HPDE6-E6E7 (cell line): ENCODE measurements at regions not wholly inside any gene's neighbourhood (a gene's known extent, or its start where the extent isn't known, plus 50 kb on each side); places are given as distances from the start of the nearest gene placed in this dataset.

Experiments used
- DNase-seq: peaks from one replicate; pipeline ENCODE4 v3.0.0; 2011; ENCODE audit warnings: missing footprints; ENCODE audit errors: extremely low spot score

DNA sequence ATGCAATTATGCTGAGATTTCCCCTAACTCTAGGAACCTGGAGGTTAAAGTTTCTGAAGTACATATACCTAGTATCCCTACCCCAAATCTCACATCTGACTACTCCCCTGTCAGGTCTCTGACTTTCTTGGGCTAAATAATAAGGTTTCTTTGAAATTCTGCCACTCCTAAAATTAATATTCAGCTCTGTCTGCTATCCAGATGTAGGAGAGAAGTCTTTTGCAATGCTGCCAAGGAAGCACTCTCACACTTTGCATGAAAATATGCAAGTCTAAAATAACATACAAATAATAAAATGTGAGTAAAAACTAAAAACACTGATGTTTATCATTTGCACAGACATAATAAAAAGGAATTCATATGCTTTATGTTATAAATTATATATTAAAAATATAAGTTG lies 196.9 kb upstream of the LRFN5 start:
- no peak for DNase-seq

DNA sequence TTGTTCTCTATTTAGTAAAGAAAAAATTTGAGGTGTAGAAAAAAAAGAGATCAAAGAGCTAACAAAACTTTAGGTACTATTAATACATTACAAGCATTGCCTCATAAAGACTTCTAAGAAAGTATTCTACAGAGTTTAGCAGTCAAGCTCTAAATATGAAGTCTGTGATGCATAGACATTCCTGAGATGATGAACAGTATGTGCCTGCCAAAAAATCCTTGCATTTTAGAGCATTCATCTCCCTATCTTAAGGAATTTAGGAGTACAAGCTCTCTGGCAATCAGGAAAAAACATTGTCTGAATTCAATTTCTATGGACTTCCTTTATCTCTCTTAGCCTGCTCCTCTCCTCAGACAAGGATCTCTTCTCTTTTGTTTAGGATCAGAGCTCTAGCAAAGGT lies 202.6 kb upstream of the LRFN5 start:
- DNase-seq: no peak

DNA sequence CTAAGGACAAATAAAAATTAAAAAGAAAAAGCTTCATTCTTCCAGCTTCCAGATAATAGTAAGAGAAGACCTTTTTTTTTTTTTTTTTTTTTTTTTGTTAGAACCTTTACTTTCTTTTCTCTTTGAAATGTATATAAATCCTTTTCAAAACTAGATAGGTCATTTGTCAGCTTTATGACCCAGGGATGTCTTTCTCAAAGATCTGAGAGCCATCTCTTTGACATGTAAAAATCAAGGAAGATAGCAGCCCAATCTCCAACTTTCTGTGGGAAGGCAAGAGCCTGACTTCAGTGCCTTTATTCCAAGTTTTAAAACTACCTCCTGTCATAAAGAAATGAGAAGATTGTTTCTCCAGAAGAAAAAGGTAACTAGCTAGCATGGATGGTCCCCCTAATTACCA lies 203.3 kb upstream of the LRFN5 start:
- no peak for DNase-seq

DNA sequence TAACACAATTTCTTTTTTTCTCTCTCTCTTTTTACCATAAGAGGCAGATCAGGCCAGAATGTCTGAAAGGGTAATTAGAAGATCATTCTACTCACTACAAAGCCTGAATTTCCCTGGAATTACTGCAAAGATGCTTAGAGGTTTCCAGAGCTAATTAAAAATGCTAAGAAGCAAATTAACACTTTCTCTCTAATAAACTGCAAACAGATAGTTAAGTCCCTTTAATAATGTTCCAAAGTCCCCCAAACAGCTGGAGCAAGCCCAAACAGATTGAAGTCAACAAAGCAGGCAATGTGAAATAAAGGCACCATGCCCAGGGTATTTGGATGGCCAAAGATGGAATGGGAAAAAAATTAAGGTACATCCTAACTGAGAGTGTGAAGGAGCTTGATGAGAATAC lies 208.8 kb upstream of the LRFN5 start:
- DNase-seq: no peak

DNA sequence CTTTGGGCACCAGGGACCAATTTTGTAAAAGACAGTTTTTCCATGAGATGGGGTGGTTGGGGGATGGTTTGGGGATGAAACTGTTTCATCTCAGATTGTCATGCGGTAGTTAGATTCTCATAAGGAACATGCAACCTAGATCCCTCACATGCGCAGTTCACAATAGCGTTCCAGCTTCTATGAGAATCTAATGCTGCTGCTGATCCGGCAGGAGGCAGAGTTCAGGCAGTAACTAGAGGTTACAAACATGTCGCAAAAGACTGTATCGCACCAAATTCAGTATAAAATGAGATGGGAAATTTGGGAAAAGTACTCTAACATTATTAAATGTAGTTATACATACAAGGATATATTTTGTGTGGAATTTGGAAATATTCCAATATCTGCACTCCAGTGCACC lies 213.2 kb upstream of the LRFN5 start:
- no peak for DNase-seq

DNA sequence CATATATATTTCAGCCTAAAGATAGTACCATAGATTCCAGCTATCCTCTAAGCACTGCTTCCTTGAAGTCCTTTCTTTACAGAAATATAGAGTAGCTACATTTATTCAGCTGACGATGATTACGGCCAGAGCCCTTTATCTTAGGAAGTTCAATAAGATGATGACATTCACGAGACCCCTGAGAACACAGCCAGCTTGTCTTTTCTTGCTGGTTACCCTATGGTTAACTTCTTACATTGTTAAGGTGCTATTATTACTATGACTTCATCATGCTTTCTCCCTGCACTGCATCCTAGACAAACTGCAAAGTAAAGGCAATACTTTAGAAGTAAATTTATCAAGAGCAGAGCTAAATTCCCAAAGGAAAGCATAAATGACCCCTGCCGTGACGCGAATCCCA lies 214.4 kb upstream of the LRFN5 start:
- no peak for DNase-seq

DNA sequence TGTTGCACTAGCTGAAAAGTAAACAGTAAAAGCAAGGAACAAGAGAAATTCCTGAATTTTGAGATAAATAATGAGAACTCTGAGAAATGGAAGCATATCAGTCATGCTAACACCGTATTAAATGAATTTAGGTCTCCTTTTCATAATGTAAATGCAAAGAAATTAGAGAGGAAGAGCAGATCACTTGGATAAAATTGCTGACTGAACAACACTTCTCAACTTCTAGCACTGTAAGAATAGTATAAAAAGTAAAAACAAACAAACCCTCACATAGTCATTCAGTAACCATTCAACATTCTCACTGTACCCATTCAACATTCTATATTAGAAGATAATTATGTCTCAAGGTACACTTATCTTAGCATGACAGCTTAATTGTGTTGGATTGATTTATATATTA lies 217.3 kb upstream of the LRFN5 start:
- no peak for DNase-seq

DNA sequence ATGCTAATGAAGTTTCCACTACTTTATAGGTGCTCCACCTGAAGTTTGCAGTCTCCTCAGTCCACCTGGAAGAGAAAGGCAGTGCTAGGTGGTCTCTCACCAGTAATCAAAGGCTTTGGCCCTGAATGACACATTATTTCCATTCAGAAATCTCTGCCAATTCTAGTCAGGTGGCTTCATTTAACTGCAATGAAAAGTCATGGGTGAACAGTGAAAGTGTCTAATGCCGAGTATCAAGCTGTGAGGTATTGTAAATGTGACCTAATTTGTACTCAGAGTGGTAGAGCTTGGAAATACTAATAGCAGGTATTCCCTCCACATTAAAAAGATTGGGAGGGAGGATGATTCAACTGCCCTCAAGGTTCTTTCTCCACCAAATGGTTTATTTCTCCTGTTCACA lies 220.9 kb upstream of the LRFN5 start:
- DNase-seq: no peak

DNA sequence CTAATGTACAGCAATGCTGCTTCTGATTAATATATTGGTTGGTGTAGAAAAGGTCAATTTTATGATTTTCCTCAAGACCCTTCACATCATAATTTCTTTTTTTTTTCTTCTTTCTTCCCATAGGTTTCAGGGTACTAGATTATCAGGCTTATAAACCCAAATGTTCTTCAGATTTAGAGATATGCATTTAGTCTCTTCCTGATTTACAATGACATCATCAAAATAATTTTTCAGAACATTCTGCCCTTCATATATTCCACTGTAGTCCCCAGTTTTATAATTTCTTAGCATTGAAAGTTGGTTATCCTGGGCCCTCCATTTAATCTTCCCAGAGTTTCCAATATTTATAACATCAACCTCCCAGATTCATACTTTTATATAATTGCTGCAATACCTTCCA lies 226.7 kb upstream of the LRFN5 start:
- no peak for DNase-seq

DNA sequence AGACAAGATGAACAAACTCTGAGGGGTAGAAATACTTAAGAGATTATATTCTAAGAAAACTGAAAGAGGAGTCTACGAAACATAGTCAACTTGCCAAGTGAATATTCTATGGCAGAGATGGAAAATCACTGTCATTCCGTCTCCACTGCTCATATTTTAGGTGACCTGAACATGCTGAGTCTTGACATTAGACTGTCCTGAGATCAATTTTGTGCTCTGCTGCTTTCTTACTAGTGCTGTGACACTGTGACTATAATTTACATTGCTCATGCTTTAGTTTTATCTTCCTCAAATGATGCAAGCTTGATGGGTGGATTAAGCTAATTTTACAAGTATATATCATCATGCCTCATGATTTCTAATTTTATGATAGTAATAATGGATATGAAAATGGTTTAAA lies 228.2 kb upstream of the LRFN5 start:
- DNase-seq: no peak

DNA sequence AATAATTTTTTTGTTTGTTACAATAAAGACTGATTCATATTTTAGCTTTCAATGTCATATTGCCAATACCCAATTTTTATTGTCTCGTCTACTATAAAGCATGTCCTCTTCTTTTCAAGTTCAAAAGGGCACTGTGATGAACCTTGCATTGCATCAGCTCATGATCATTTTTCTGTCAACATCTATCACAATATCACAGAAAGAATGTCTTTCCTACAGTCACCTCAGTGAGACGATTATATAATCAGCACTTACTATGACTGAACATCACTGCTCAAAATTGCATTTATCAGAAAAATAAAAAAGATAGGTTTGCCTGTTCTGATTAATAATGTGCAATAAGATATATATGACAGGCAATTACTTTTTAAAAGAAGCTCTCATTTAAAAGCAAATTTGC lies 228.7 kb upstream of the LRFN5 start:
- DNase-seq: no peak

DNA sequence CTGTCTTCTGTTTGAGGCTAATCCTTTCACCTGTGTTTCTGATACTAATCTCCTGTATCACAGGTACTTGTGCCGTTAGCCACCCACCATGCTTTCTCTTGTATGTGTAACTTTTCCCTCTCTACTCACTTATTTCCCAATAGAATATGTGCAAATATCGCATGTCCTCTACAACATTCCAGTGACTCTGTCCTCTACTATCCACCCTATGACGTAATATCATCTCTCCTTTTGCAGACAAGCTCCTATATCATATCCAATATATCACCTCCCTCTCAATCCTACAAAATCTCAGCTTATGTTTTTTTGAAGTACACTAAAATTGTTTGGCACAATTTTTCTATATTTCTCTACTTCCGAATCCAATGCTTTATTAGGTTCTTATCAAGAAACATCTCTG lies 232.6 kb upstream of the LRFN5 start:
- no peak for DNase-seq

DNA sequence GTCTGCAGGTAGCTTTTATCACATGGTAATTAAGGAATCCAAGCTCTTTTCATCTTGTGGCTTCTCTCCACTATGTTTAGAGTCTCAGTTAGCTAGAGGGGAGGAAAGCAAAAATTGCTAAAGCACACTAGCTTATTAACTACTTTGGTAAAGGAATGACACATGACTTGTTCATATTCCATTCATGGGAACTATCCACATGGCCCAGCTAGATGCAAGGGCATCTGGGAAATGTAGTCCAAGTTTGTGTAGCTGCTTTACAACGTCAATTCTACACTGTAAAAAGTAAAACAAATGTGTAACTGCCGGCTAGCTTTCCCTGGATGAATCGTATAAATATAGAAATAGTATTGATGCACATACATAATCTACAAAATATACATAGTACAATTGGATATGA lies 244.5 kb upstream of the LRFN5 start:
- DNase-seq: no peak

DNA sequence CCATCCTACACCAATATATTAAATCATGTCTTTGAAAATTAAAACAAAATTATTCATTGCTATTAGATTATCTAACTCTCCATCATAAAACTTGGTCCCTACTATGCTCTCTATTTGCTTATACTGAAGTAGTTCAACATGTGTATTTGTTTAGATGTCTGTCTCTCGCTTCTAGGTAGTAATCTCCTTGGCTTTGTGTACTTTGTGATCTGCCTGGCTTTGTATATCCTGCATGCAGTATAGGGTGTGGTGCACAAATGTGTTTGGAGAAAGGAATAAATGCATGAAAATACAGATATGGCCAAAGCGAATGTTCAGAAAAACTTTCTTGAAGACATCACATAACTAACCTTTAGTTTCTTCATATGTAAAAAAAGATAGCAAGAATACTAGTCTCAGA lies 246.6 kb upstream of the LRFN5 start:
- DNase-seq: no peak

DNA sequence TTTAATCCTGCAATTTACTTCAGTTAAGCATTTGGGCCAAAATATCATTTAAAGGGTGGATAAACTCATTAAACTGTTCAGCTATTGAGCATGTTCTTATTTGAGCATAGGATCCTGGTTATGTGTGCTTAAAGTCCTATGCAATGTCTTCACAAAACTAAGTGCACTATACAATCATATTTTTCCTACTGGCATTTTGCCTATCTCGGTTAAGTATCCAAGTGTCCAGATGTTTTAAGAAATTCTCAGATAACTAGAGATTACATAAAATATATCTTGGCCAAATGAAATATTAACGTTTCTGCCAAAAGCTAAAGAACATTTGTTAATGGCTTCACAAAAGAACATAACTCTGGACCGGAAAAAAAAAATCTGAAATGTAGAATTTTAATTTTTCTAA lies 250.8 kb upstream of the LRFN5 start:
- no peak for DNase-seq

DNA sequence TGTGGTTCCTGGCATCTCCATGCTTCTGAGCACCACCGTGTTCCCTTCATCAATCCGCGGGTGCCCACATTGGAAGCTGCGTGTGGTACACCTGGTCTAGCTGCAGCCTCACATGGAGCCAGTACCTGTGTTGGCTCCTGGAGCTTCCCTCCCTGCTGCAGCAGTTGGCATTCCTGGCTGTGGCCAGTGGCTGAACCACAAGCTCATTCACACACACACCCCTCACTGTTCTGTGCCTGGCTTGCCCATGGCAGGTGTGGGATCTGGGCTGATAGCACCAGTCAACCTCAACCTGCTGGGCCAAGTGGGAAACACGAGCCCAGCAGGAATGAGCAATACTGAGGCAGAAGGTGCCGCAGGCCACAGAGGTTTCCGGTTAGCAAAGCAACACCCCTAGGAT lies 256.2 kb upstream of the LRFN5 start:
- no peak for DNase-seq

DNA sequence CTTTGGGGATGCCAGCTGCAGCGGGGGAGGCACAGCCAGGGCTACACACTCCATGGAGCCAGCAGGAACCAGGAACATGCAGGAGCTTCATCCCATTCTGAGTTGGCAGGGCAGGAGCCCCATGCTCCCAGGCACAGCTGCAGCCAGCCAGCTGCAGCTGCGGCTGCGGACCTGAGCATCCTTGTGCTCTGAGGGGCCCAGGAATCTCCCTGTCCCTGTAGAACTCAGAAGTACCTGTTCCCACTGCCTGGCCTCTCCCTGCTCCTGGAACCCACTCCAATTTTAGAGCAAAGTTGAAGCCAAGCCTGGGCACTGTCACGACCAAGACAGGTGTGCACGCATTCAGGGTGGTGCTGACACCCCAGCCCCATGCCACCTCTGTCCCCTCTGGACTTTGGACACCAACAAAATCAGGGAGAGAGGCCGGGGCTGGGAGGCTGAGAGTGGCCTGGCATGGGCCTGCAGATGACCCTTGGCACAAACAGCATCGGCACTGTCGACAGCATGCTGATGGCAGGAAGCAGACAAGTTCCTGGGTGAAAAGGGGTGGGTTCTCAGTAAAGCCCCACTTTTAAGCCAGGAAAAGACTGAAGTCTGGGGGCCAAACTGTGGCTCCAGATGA lies 257.3 kb upstream of the LRFN5 start:
- no peak for DNase-seq

DNA sequence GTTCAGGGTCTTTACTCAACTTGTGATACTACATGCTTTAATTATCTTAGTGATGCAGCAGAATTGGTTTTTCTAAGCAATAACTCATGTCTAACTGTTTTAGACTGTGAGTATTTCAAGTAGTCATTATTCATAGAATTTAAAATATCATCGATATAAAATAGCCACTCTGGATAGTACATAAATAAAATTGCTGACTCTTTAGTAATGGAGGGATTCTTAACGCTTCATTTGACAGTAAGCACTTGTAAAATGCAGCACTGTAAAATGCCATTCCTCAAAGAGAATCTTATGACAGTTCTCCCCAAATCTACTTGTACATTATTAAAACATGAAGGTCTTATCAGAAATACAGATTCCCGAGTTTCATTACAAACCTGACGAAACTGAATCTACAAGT lies 262.8 kb upstream of the LRFN5 start:
- DNase-seq: no peak

DNA sequence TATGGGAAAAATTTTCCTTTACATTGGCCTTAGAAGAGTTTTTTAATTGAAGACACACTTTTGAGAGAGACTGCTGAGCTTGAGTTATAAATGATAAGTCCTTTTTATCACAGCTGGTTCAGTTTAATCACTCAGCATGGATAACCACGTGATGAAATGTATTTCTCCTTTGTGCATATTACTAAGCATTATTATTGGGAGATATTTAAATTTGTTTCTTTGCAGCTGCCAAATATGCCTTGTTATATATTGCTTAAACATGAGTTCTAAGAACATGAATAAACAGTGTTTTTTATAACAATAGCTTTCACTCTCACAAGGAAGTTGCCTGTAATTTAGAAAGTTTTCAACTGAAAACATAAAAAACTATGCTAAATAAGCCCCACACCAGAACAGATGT lies 293.5 kb upstream of the LRFN5 start:
- no peak for DNase-seq

DNA sequence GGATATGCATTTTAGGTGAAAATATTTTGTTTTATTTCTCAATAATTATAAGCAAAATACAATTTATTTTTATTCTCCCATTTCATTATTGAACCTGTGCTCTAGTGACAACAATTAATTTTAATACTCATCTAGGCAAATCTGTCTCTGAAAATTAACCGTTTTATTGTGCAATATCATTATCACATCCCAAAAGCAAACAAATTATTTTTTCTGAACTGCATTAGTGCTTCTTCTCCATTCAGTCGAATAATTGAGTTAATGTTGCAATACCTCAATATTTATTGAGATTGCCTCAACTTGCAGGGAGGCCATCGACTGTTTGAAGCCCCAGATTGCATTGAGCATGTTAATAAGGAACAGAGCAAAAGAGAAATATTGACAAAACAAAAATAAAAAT lies 303.2 kb upstream of the LRFN5 start:
- DNase-seq: no peak

DNA sequence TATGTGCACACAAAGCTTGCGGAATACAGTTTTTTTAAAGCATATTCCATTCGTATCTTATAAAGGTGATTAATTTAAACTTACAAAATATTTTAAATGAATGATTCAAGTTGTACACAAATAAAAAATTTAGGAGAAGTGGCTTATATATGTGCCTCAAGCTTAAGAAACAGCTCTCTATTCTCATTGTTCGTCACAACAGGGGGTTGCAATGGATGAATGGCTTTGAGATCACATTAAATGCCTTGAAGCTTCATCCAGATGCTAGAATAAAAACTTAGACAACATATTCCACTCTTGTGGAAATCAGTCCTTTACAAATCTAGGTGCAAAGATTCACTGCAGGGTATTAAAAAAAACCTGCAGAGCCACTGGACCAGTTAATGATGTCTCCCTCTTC lies 303.9 kb upstream of the LRFN5 start:
- no peak for DNase-seq

DNA sequence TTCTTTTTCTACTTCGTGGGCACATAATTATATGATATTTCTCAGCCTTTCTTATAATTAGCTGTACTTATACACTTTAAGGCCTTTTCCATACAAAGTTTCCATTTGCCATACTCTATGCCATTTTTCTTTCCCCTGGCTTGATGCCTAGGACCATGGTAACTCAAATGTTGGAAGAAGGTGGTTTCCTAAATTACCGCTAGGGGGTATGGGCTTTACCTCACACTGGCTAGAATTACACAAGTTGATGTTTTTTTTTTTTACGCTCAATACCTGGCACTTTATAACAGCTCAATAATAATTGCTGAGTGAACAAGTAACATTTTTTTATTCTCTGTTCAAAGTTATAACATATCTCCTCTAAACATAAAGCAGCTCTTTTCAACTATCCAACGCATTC lies 306.8 kb upstream of the LRFN5 start:
- no peak for DNase-seq

DNA sequence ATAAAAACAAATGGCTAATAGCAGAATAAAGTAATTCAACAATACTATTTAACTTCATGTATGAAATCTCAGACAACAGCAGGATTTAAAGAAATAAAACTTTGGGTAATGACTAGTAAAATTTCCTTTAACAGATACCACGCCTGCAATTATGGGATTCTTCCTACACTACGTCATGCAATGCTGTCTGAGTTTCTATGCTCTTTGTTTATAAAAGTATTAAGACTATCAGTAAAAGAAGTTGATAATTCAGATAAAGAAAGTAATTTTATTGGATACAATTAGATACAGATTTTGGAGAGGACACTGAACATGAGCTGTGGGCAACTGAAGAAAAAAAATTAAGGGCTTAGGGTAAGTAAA lies 308.4 kb upstream of the LRFN5 start:
- no peak for DNase-seq

DNA sequence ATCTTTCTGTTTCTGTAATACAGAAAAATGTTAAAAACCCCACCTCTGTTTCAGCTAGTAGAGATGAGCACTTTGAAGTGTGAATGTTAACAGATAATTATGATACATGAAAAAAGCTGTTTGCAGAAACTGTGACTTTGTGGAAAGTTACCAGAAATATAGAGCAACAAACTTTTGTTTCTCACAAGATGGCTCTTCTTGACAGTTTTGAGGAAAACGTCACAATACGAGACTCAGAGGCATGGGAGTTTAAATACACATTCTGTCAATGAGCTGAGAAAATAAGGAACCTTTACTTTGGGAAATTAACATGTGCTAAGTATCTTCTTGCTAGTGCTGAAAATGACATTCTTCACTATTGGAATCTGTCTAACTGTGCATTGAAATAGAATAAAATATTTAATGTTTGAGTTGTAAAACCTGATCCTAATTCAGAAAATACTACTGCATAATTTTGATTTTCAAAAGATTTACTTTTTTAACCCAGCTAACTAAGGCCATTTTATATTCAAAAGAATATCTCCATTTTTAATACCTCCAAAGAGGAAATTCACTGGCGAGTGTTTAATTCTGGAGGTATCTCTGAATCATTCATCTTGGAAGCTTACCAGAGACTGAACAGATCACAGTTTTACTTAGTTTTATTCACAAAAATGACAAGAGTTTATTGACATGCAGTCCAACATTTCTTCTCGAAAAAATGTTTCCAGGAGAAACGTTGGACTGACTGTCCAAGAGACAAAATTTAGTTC lies 308.9 kb upstream of the LRFN5 start:
- no peak for DNase-seq
